Erythroblast (primary cell): ENCODE measurements at regions not wholly inside any gene's neighbourhood (a gene's known extent, or its start where the extent isn't known, plus 50 kb on each side); places are given as distances from the start of the nearest gene placed in this dataset.

Experiments
- GATA1 ChIP-seq: IDR thresholded peaks from 2 replicates; pipeline ENCODE4 v1.6.1; 2011; ENCODE audit warnings: low read depth, mild to moderate bottlenecking, control low read depth, low read length, moderate library complexity
- POLR2A ChIP-seq: IDR thresholded peaks from 2 replicates; pipeline ENCODE4 v1.6.1; 2011; ENCODE audit warnings: mild to moderate bottlenecking, low read length

DNA sequence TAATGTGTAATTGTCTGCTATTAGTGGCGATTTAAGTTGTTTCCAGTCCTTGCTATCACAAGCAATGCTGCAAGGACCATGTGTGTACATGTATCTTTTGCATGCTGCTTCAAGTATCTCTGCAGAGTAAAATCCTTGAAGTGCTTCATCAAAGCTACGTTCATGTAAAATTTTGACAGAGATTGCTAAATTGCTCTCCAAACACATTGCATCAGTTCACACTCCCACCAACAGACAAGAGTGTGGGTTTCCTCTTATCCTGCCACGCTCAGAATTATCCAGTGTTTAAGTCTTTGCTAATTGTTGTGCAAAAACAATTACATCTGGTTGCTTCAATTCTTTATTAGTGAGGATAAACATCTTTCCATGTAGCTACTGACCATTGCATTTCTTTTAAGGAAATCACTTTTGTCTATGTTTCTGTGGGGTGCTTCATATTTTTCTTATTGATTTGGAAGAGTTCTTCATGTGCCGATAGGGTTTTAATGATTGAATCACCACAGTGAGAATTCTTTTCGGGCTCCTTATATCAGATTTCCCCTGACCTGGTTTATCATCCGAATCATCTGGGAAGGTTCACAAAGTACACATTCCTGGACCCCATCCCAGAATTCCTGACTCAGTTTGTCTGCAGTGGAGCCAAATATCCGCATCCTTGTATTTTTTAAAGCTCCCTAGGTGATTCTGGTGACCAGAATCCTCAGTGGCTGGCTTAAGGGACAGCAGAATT, 56.3 kb upstream of the GALNT2 start:
- TF ChIP-seq POLR2A (no peak), GATA1 (no peak)
